Thyroid gland (tissue), 4 donors: ENCODE measurements at regions not wholly inside any gene's neighbourhood (a gene's known extent, or its start where the extent isn't known, plus 50 kb on each side); places are given as distances from the start of the nearest gene placed in this dataset.

Source experiments
- DNase-seq, 2 donors: peaks; one replicate each; pipeline ENCODE4 v3.0.0-alpha.2; 2019
- H3K27ac ChIP-seq, 3 donors: fragments of 200-600 bp; sonication (generic); 1 replicate in 2 of 3; 2 replicates in 1 of 3; pipeline ENCODE4 v1.5.1; 2016 to 2019; ENCODE audit warnings: mild to moderate bottlenecking in 1 of 3, moderate library complexity in 1 of 3
- H3K27me3 ChIP-seq: fragments of 200-600 bp; sonication (generic); one replicate; pipeline ENCODE4 v1.5.1; 2019
- H3K36me3 ChIP-seq, 2 donors: fragments of 200-600 bp; sonication (generic); one replicate each; pipeline ENCODE4 v1.5.1; 2016 to 2019
- H3K4me1 ChIP-seq, 2 donors: fragments of 200-600 bp; sonication (generic); one replicate each; pipeline ENCODE4 v1.5.1; 2017 to 2019
- H3K4me3 ChIP-seq, 3 donors: fragments of 200-600 bp; sonication (generic); replicated peaks in 1 of 3; 1 replicate in 2 of 3; 2 replicates in 1 of 3; pipeline ENCODE4 v1.5.1; 2016; ENCODE audit warnings: mild to moderate bottlenecking in 1 of 3
- H3K9me3 ChIP-seq: fragments of 200-600 bp; sonication (generic); one replicate; pipeline ENCODE4 v1.5.1; 2017
- POLR2A ChIP-seq, 2 donors: fragments of 450-650 bp; IDR thresholded peaks; one replicate each; pipeline ENCODE4 v1.6.1; 2017; ENCODE audit warnings: antibody characterized with exemption in 2 of 2, mild to moderate bottlenecking in 2 of 2, moderate library complexity in 1 of 2
- whole genome bisulfite sequencing, 2 donors: methylation state at CpG; one replicate each; pipeline ENCODE4 v1.1.5; 2017; 5-methylcytosine and 5-hydroxymethylcytosine counted together
- intact Hi-C: fragments of 100-400 bp; cut with DNase I; formaldehyde crosslinking; loops from one replicate; pipeline ENCODE4 v1.15.1; 2023
- TF ChIP-seq, protein P1 (sequence below), 6 experiments: fragments of 200-600 bp in 3 of 6; fragments of 450-650 bp in 3 of 6; sonication (generic) in 3 of 6; IDR thresholded peaks; one replicate each; pipeline ENCODE4 v1.5.1; 2016 to 2019; ENCODE audit warnings: antibody characterized with exemption in 6 of 6, mild to moderate bottlenecking in 2 of 6, inconsistent platforms in 1 of 6, moderate library complexity in 1 of 6

GRCh38 chr7:119572541-119572940 lies 700.4 kb upstream of the KCND2 start:
- Histone ChIP-seq H3K27me3 (no peaks in the 10 kb centered on the region), H3K4me1 (no peaks in the 10 kb centered on the region), H3K36me3 (no peaks in the 10 kb centered on the region), H3K9me3 (no peaks in the 10 kb centered on the region), H3K27ac (no peak overlapping the region), H3K4me3 (no peak overlapping the region)
- no peak for DNase-seq
- 88 to 96% methylated on average over 5 of the region's 5 CpGs for WGBS, 2 donors
- intact Hi-C loops, result no loop called here
- no peak for TF ChIP-seq POLR2A (IDR thresholded peaks at IDR 0.05)
- TF ChIP-seq, protein P1, sequence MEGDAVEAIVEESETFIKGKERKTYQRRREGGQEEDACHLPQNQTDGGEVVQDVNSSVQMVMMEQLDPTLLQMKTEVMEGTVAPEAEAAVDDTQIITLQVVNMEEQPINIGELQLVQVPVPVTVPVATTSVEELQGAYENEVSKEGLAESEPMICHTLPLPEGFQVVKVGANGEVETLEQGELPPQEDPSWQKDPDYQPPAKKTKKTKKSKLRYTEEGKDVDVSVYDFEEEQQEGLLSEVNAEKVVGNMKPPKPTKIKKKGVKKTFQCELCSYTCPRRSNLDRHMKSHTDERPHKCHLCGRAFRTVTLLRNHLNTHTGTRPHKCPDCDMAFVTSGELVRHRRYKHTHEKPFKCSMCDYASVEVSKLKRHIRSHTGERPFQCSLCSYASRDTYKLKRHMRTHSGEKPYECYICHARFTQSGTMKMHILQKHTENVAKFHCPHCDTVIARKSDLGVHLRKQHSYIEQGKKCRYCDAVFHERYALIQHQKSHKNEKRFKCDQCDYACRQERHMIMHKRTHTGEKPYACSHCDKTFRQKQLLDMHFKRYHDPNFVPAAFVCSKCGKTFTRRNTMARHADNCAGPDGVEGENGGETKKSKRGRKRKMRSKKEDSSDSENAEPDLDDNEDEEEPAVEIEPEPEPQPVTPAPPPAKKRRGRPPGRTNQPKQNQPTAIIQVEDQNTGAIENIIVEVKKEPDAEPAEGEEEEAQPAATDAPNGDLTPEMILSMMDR (IDR thresholded peaks at IDR 0.05), result no peak

DNA sequence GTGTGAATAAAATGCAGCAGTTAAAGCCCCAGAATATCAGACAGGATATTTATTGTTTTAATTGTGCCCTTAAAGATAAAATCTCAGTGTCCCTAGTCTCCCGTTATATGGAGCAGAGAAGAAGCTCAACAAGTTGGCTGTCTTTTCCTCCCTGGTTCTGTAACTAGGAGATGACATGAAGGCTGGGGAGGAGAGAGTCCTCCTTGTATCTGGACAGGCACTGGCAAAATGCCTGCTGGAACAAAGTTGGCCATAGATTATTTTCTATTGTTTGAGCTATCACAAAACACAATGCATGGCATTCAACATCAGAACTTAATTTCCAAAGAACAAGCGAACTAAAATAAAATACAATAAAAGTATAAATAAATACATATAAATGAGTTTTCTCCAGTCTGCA lies 694.9 kb upstream of the KCND2 start:
- Histone ChIP-seq H3K9me3 (no peaks in the 10 kb centered on the region), H3K4me1 (no peaks in the 10 kb centered on the region), H3K36me3 (no peaks in the 10 kb centered on the region), H3K27ac (no peak overlapping the region), H3K4me3 (no peak overlapping the region), H3K27me3 (no peaks in the 10 kb centered on the region)
- no peak for DNase-seq
- WGBS, 2 donors, result 72 to 86% methylated on average over 2 of the region's 2 CpGs
- intact Hi-C loops, result no loop called here
- TF ChIP-seq, protein P1 (IDR thresholded peaks at IDR 0.05), result no peak
- no peak for TF ChIP-seq POLR2A (IDR thresholded peaks at IDR 0.05)

- TF ChIP-seq, protein P1 (IDR thresholded peaks at IDR 0.05), result no peak
- TF ChIP-seq POLR2A (IDR thresholded peaks at IDR 0.05), result no peak
- Histone ChIP-seq H3K27ac (no peak overlapping the region), H3K36me3 (no peaks in the 10 kb centered on the region), H3K4me3 (no peak overlapping the region), H3K9me3 (no peaks in the 10 kb centered on the region), H3K4me1 (no peaks in the 10 kb centered on the region), H3K27me3 (no peaks in the 10 kb centered on the region)
- intact Hi-C loops, result no loop called here
- 22 to 35% methylated on average over 4 of the region's 4 CpGs for WGBS, 2 donors
- no peak for DNase-seq
These were observed 678.0 kb upstream of the KCND2 start for GRCh38 chr7:119594956-119595355.

GRCh38 chr7:119596651-119597050 lies 676.3 kb upstream of the KCND2 start:
- TF ChIP-seq, protein P1 (IDR thresholded peaks at IDR 0.05), result no peak
- TF ChIP-seq POLR2A (IDR thresholded peaks at IDR 0.05), result no peak
- intact Hi-C loops, result no loop called here
- Histone ChIP-seq H3K27ac (no peak overlapping the region), H3K27me3 (no peaks in the 10 kb centered on the region), H3K4me3 (no peak overlapping the region), H3K9me3 (no peaks in the 10 kb centered on the region), H3K36me3 (no peaks in the 10 kb centered on the region), H3K4me1 (no peaks in the 10 kb centered on the region)
- 82 to 87% methylated on average over 1 of the region's 1 CpG for WGBS, 2 donors
- DNase-seq, result no peak

- DNase-seq, result no peak
- no peak for TF ChIP-seq POLR2A (IDR thresholded peaks at IDR 0.05)
- WGBS, 2 donors, result 94 to 100% methylated on average over 1 of the region's 1 CpG
- no peaks in the 10 kb centered on the region for H3K27me3 ChIP-seq
- H3K4me1 ChIP-seq, result no peaks in the 10 kb centered on the region
- H3K36me3 ChIP-seq, result no peaks in the 10 kb centered on the region
- intact Hi-C loops, result no loop called here
- no peaks in the 10 kb centered on the region for H3K9me3 ChIP-seq
- no peak overlapping the region for H3K4me3 ChIP-seq
- H3K27ac ChIP-seq, result no peak overlapping the region
These were observed 666.7 kb upstream of the KCND2 start for GRCh38 chr7:119606297-119606696.

DNA sequence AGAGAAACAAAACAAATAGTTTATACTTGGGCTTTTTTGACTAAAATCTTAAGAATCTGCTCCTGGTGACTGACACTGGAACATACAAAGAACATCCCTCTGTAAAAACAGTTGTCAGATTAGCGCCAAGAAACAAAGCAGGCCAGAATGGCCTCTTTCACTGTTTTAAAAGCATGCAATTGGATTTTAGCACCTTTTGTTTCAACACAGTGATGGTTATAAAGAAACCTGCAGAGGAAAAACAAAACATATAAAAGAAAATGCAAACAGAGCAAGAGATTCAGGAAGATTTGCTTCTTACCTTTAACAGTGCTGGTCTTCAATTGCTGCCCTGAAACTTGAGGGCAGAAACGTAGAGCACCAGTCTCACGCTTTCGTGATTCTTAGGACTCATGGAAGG lies 652.2 kb upstream of the KCND2 start:
- Histone ChIP-seq H3K36me3 (no peaks in the 10 kb centered on the region), H3K27me3 (no peaks in the 10 kb centered on the region), H3K27ac (no peak overlapping the region), H3K4me1 (no peaks in the 10 kb centered on the region), H3K4me3 (no peak overlapping the region), H3K9me3 (no peaks in the 10 kb centered on the region)
- 70% methylated on average over 4 of the region's 4 CpGs for WGBS, 2 donors
- intact Hi-C loops, result no loop called here
- TF ChIP-seq, protein P1 (IDR thresholded peaks at IDR 0.05), result no peak
- no peak for TF ChIP-seq POLR2A (IDR thresholded peaks at IDR 0.05)
- no peak for DNase-seq
